ENCODE measurements at regions not wholly inside any gene's neighbourhood (a gene's known extent, or its start where the extent isn't known, plus 50 kb on each side); places are given as distances from the start of the nearest gene placed in this dataset.

- Histone ChIP-seq H3K4me1 (ENCODE audit: insufficient read depth) (no peaks in the 10 kb centered on the region), H3K36me3 (ENCODE audit: insufficient read depth) (no peaks in the 10 kb centered on the region), H3K4me3 (no peak overlapping the region), H3F3A (replicated peaks; ENCODE audit: low read depth) (no peaks in the 10 kb centered on the region), H3K4me2 (no peak overlapping the region), H3K9me2 (ENCODE audit: insufficient read depth) (0 out of 2 replicates have a peak, but pooled peaks cover 8% of the 10 kb centered on the region), H3K27me3 (ENCODE audit: insufficient read depth) (no peaks in the 10 kb centered on the region), H2AFZ (no peak overlapping the region), H3K79me2 (replicated peaks; ENCODE audit: insufficient read depth) (no peaks in the 10 kb centered on the region), H3K27ac (ENCODE audit: low read depth) (no peak overlapping the region), H4K20me1 (replicated peaks; ENCODE audit: insufficient read depth) (no peaks in the 10 kb centered on the region)
- H3K4me3 Mint-ChIP-seq = no peak overlapping the region
- TF ChIP-seq EZH2phosphoT487 (IDR thresholded peaks at IDR 0.05; ENCODE audit: unreplicated experiment) (no peak), REST (IDR thresholded peaks at IDR 0.05; ENCODE audit: unreplicated experiment) (no peak), CTCF (conservative IDR thresholded peaks at IDR 0.05; ENCODE audit: low read depth in 2 of 2) (no peak), ZNF331 (CRISPR knock-in tag; IDR thresholded peaks at IDR 0.05; ENCODE audit: low read depth) (no peak)
- peaks cover 2% of the 10 kb centered on the region; the same call in 1 of the 3 replicates for H3K36me3 Mint-ChIP-seq (ENCODE audit: low read depth)
- DNase-seq (ENCODE audit: low spot score) (no peak), ATAC-seq (no peak)
- no peaks in the 10 kb centered on the region for H3K27me3 Mint-ChIP-seq (ENCODE audit: insufficient read depth, low read depth, poor library complexity)
- peaks cover 6% of the 10 kb centered on the region; the same call in 2 of the 3 replicates for H3K9me3 Mint-ChIP-seq
- no peaks in the 10 kb centered on the region for H3K4me1 Mint-ChIP-seq
- no peak overlapping the region for H3K27ac Mint-ChIP-seq
These were observed 509.2 kb downstream of the FLRT2 start for GRCh38 chr14:86039176-86039575.

- Histone ChIP-seq H3K9me2 (ENCODE audit: insufficient read depth) (0 out of 2 replicates have a peak, but pooled peaks cover 8% of the 10 kb centered on the region), H3K36me3 (ENCODE audit: insufficient read depth) (no peaks in the 10 kb centered on the region), H3K4me2 (no peak overlapping the region), H3K27ac (ENCODE audit: low read depth) (no peak overlapping the region), H3K27me3 (ENCODE audit: insufficient read depth) (no peaks in the 10 kb centered on the region), H3K4me1 (ENCODE audit: insufficient read depth) (no peaks in the 10 kb centered on the region), H3K4me3 (no peak overlapping the region), H3F3A (replicated peaks; ENCODE audit: low read depth) (no peaks in the 10 kb centered on the region), H4K20me1 (replicated peaks; ENCODE audit: insufficient read depth) (no peaks in the 10 kb centered on the region), H3K79me2 (replicated peaks; ENCODE audit: insufficient read depth) (no peaks in the 10 kb centered on the region), H2AFZ (peak overlapping the region; percentile 77; the same call in 1 of the 2 replicates)
- peak; percentile 72 for DNase-seq (ENCODE audit: low spot score)
- Mint-ChIP-seq H3K9me3 (peaks cover 6% of the 10 kb centered on the region; the same call in 2 of the 3 replicates), H3K27me3 (ENCODE audit: insufficient read depth, low read depth, poor library complexity) (no peaks in the 10 kb centered on the region), H3K4me1 (no peaks in the 10 kb centered on the region; the same call in 2 of the 3 replicates), H3K36me3 (ENCODE audit: low read depth) (peaks cover 2% of the 10 kb centered on the region; the same call in 1 of the 3 replicates), H3K4me3 (no peak overlapping the region), H3K27ac (no peak overlapping the region)
- peak; percentile 95 for ATAC-seq
- TF ChIP-seq JUNB (IDR thresholded peaks at IDR 0.05; ENCODE audit: unreplicated experiment) (no peak), STAT1 (IDR thresholded peaks at IDR 0.05; ENCODE audit: unreplicated experiment) (no peak), NANOG (IDR thresholded peaks at IDR 0.05; ENCODE audit: borderline replicate concordance) (no peak), ETS1 (IDR thresholded peaks at IDR 0.05) (no peak), EZH2 (IDR thresholded peaks at IDR 0.05; ENCODE audit: low read depth, unreplicated experiment) (no peak), CREB1 (CRISPR knock-in tag; IDR thresholded peaks at IDR 0.05; ENCODE audit: low read depth) (no peak), CTCF (conservative IDR thresholded peaks at IDR 0.05; ENCODE audit: low read depth in 2 of 2) (peak; percentile 74 to 87), POLR2AphosphoS5 (IDR thresholded peaks at IDR 0.05; ENCODE audit: low read depth) (no peak), ZNF331 (CRISPR knock-in tag; IDR thresholded peaks at IDR 0.05; ENCODE audit: low read depth) (no peak), REST (IDR thresholded peaks at IDR 0.05; ENCODE audit: unreplicated experiment) (no peak)
These were observed 508.6 kb downstream of the FLRT2 start for GRCh38 chr14:86038387-86039042.

Data from GM23338 (cell line).